ENCODE measurements at regions not wholly inside any gene's neighbourhood (a gene's known extent, or its start where the extent isn't known, plus 50 kb on each side); places are given as distances from the start of the nearest gene placed in this dataset.
A peak's percentile ranks its signal among the peaks of the same experiment; 100 is the strongest.

DNA sequence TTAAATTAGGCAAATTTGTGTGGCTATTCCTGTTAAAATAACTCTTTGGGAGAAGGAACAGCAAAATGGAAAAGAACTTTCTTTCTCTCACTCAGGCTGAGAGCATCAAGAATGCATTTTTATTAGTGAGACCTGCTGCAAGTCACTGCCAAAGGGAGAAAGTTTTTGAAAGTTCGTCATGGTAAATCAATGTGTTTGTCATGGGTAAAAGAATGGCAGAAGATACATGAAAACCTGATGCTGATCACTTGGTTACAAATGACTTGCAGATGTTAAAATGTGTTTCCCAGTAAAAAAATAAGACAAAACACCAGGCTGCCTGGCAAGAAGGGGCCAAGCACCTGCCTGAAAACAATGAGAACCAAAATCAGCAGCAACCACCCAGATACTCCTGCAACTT lies 484.7 kb upstream of the NRP1 start:
- DNase-seq (ENCODE audit: low spot score) (no peak), FAIRE-seq (no peak)

DNA sequence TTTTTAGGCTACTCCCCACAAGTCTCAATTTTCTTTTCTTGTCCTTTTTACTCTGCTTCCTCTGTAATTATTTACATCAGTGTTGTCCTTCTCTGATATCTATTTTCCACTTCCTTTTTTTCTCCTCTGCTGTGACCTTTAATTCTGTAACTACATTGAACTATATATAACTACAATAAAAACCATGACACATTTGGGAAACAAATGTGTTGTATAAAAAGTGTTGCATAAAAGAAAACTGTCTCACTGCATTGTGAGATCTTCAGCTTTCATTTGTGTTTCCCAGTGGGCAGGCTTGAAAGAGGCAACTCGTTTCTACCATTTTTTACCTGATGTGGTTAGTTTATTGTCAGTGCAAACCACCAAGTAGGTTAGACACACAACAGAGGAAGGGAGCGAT lies 483.9 kb upstream of the NRP1 start:
- DNase-seq (ENCODE audit: low spot score) (no peak), FAIRE-seq (no peak)

DNA sequence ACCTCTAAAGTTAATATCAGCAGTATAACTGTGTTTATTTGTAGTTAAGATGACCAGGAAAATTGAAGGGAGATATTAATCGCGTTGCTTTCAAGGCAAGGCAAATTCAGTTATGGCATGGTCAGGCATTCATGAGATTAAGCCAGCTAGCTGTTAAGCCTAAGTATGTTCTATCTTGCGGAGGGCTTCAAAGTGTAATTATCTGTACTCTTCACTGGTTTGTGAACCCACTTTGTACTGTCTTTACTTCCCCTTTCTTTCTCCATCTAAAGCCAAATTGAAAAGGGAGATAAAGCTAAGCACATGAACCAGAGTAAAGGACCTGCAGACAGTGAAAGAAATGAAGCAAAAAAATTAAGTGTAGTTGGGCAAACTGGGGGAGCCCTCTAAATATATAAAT lies 483.1 kb upstream of the NRP1 start:
- FAIRE-seq (no peak), DNase-seq (ENCODE audit: low spot score) (no peak)

DNA sequence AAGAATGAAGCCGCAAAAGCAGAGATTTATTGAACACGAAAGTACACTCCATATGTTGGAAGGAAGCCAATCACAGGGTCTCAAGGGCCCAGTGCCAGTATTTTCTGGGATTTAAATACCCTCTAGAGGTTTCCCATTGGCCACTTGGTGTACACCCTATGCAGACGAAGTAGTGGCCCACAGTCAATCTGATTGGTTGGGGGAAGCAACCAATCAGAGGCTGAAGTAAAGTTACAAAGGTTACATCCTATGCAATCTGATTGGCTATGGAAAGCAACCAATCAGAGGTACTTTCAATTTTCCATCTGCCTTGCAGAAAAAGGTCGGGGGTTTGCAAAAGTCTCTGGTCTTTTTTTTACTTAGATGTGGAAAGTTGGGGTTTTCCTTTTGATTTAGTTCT lies 481.3 kb upstream of the NRP1 start:
- DNase-seq (ENCODE audit: low spot score) (no peak), FAIRE-seq (no peak)

DNA sequence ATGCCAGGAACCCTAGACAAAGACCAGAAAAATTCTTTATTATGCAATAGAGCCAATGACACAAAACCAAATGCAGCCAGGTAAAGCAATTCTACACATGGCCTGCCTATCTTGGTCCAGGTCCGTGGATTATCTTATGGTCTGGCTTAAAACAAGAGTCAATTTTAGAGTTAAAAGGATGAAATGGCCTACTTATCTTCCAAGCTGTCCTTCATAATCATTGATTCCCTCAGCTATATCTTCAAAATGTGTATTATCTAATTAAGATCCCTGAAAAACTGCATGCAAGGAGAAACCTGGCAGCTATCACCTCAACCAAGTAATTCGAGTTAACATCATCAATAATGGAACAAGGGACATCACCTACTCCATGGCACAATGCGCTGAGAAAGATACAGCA lies 479.4 kb upstream of the NRP1 start:
- DNase-seq (ENCODE audit: low spot score) (no peak), FAIRE-seq (no peak)

DNA sequence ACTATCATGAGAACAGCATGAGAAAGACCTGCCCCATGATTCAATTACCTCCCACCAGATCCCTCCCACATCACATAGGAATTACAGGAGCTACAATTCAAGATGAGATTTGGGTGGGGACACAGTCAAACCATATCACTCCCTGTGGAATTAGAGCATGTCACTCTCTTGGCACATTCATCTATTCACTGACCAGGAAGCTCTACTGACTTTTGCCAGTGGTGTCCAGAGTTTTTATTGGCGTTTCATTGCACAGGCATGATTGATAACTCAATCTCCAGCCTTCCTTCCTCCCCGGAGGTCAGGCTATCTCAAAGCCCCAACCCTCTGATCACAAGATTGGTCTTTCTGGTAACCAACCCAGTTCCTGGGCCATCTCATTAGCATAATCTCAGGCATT lies 478.9 kb upstream of the NRP1 start:
- FAIRE-seq (no peak), DNase-seq (ENCODE audit: low spot score) (no peak)

DNA sequence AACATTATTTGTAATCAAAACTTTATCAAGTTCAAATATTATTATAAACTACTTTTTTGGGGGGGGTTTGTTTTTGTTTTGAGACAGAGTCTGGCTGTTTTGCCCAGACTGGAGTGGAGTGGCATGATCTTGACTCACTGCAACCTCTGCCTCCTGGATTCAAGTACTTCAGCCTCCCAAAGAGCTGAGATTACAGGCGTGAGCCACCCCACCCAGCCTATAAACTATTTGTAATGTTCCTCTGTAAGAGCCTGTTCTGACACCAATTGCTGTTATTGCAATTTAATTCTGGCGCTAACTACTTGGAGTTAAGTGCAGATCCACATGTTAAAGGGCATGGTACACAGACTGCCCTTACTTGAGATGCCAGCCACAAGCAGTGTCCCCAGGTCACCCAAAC lies 478.1 kb upstream of the NRP1 start:
- DNase-seq (ENCODE audit: low spot score) = no peak
- FAIRE-seq = no peak

DNA sequence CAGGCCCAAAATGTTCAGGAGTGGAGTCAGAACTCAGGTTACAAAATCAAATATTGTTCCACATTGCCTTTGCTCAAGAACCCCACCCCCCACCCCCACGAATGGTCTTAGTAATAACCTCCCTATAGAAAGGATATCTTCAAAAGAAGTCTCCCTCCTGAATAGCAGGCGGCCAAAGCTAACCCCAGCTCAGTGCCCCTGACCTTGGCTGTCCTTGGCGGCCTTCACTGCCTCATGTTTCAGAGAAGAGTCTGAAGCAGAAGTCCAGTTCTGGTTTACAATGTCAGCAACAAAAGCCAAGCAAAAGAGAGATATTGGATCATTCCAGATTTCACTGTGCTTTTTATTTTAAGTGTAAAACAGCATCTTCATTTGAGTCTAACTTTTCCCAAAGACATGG lies 476.5 kb upstream of the NRP1 start:
- FAIRE-seq = no peak
- DNase-seq (ENCODE audit: low spot score) = no peak

DNA sequence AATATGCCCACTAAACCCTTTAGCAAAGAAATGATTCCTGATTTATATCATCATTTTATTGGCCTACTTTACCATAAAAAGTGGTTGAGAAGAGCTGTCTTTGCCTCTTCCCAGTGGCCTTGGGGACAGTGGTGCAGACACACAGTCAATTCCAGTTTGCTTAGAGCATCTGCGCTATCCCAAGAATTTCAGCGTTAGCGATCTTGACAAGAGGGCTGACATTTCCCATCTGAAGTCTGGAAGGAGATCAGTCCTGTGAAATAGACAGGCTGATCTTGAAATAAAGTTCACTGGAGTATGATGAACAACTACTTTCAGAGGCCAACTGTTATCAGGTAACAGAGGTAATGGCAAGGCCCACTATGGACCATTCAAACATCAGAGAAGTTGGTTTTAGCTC lies 475.3 kb upstream of the NRP1 start:
- no peak for FAIRE-seq
- no peak for DNase-seq (ENCODE audit: low spot score)

DNA sequence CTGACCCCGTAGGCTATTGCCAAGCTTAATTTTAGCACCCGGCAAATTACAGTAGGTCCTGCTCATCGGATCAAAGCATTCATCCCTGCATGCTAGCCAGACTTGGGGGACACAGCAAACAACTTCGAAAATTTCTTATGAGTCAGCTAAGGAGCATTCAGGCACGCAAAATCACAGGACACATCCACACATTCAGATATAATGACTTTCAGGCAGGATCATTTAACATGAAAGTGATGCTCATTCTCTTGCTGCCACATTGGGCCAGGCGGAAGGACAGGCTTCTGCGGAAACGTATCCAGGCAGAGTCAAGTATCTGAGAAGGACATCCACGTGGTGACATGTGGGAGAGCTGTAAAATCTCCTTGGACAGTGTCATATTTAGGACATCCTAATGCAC lies 474.0 kb upstream of the NRP1 start:
- FAIRE-seq (peak; percentile 49), DNase-seq (ENCODE audit: low spot score) (peak; percentile 67)

DNA sequence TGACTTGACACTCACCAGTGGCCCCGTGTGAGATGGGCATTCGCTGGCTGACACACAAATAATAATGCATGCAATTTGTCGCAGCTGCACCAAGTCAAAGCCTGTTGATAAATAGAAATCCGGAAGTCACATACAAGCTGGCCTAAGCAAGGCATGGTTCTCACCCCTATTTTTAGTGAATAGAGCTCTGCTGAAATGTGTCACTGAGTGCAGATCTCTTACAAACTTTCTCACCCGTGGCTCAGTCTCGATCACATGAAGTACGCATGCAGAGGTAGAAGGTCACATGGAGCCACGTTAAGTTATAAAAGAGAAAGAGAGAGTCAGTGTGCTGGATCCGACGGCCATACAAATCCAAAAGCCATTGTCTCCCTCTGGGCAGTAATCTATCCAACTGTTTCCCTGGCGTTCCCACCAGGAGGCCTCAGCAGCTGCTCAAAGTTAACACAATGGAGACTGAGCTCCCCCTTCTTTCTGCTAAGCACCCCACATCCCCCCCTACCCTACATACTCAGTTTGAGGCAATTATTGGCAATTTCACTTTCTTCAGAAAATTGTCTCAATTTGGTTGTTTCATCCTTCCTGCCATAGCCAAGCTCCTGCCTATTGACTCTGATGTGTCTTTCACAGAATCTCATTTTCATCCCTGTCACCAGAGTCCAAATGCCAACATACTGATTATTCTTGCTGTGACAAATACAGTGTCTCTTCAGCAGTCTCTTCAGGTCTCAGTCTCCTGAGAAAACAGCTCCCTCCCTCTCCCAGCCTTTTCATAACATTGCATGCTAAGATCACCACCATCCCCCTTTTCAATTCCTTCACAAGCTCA lies 473.3 kb upstream of the NRP1 start:
- no peak for DNase-seq (ENCODE audit: low spot score)
- FAIRE-seq = no peak

DNA sequence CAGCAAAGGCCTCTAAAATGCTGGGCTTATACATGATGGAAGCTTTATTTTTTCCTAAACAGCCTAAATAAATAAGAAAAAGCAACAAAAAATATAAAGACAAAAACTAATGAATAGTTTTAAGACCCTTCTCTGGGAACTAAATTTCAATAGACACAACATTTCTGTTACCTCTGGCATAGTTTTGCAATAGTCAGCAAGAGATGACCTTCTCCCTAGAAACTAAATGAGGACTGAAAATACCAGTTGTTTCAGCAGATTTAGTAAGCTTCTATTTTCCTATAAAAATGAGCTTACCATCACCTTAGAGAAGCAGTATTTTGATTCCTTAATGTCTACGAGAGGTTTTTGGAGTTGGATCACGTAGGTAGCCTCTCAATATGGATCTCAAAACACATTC lies 471.4 kb upstream of the NRP1 start:
- FAIRE-seq = no peak

DNA sequence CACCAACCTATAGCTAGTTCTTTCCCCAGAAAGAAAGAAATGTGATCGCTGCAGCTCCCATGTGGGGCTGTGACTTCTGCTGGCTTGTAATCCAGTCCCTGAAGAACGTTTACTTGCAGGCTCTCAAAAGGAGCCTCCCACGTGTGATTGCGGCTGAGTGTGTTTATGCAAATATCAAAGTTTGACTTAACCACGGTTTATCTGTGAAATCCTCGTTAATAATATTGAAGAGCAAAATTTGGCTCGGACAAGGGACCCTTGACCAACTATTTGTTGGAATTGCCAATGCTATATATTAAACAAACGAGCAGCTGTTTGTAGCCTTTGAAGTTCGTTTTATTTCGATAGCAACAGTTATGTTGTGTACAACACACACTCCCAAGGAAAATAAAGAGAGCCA lies 470.1 kb upstream of the NRP1 start:
- DNase-seq (ENCODE audit: low spot score) = no peak
- FAIRE-seq = no peak

More for the DNA sequence above, 471.4 kb upstream of the NRP1 start:
- no peak for DNase-seq (ENCODE audit: low spot score)

DNA sequence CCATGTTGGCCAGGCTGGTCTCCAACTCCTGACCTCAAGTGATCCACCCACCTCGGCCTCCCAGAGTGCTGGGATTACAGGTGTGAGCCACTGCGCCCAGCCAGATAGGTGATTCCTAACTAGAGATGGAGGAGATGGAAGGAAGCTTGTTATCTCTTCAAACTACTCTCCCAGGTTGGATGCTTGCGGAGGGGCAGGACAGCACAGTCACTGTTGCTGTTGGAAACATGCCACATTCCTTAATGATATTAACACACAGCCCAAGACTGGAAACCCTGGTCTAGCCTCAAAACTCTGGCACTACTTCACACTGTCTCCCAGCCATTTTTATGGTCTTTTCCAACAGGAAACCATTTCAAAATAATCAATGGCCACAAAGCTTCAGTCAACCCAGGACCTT lies 468.8 kb upstream of the NRP1 start:
- DNase-seq (ENCODE audit: low spot score) (peak; percentile 94), FAIRE-seq (peak; percentile 94)

DNA sequence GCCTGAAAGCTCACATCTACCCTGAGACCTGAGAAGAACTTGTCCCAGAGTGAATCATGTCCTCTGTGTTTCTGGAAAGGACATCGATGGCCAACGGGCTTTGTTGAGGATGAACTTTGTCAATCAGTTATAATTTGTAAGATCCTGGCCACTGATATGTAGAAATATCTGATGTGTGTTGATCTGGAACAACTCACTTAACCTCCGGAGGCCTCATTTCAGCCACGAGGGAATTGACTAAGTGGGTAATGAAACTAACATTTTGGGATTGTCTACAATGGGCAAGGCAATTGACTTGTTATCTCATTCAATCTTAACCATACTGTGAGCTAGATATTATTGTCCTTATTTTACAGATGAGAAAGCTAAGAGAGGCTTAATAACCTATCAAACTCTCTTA lies 468.1 kb upstream of the NRP1 start:
- DNase-seq (ENCODE audit: low spot score) (peak; percentile 22), FAIRE-seq (peak; percentile 65)

DNA sequence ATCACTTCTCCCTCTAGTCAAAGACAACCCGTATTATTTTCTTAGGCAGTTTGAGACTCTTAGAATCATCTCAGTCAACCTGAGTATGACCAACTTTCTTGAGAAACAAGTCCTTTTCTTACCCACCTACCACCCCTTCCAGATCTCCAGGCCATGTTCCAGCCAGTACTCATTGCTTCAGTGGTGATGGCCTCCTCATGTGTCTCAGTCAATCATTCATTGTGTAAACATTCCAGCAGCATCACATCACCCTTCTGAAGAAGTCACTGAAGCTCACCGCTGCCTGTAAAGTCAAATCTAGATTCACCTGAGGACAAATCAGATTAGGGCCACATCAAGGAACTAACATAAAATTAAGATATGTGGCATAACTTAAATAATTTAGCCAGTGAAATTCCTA lies 467.2 kb upstream of the NRP1 start:
- FAIRE-seq (peak; percentile 99), DNase-seq (ENCODE audit: low spot score) (peak; percentile 96)

DNA sequence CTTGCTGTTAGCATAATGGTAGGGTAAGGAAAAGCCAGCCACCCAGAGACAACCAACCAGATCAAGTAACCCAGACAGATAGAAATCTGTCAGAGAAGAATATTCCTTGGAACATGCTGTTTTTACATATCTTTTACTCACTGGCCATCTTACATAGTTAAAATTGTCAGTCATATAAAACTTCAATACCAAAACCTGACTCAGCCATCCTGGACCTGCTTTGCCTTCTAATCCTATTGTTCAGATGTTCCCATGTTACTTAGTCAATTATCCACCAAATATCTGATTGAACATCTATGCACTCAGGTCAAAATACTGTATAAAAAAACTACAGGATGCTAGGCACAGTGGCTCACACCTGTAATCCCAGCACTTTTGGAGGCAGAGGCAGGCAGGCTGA lies 466.5 kb upstream of the NRP1 start:
- FAIRE-seq (peak; percentile 59), DNase-seq (ENCODE audit: low spot score) (peak; percentile 24)

DNA sequence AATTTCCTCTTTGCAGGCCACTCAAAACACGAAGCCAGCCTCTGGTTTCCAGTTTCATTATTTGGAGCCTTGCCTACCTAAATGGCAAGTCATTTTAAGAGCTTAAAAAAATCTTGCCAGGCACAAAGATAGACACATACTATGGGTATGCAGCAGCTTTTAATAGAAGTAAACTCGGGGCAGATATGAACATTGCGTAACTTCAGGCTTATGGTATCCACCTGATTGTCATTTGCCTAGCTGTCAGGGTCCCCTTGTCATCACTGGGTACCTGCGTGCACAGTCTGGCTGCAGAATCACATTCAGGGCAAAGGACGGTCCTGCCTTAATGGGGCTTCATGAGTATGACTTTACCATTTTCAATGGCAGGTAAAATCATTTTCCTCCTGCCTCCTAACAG lies 466.1 kb upstream of the NRP1 start:
- no peak for FAIRE-seq
- no peak for DNase-seq (ENCODE audit: low spot score)

DNA sequence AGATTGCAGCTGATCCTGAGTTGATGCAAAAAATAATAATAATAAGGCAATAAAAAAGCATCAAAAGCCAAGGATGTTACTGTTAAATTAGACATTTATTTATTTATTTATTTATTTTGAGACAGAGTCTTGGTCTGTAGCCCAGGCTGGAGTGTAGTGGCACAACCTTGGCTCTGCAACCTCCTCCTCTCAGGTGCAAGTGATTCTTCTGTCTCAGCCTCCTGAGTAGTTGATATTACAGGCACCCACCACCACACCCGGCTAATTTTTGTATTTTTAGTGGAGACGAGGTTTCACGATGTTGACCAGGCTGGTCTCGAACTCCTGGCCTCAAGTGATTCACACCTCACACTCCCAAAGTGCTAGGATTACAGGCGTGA lies 465.5 kb upstream of the NRP1 start:
- FAIRE-seq = no peak
- no peak for DNase-seq (ENCODE audit: low spot score)

DNA sequence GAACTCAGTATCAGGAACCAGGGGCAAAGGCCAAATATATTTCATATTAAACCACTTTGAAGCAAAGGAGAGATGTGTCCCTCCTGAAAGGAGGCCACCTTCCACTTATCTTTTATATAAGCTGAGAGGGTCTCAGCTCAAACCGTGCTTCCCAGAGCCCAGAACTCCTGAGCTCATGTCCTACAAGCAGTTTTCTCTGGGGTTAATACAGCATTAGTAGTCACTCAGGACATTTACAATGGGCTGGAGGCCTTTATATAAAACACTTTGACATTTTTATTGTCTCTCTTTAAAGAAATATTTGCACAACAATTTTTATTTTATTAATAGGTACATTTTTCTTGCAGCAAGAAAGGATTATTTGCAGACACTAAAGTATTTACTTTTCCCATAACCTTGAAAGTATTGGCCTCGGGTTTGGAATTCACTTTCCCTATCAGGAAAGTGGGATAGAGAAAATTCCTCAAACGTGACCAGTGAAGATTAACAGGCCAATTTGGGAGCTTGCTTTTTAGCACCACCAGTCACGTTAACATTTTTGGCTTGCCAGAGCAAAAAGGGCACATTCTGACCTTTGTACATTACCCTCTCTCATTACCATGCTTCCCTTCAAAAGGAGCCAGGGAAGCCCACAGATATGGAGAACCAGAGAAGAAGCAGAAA lies 464.9 kb upstream of the NRP1 start:
- DNase-seq (ENCODE audit: low spot score) (peak; percentile 29), FAIRE-seq (peak; percentile 93)

DNA sequence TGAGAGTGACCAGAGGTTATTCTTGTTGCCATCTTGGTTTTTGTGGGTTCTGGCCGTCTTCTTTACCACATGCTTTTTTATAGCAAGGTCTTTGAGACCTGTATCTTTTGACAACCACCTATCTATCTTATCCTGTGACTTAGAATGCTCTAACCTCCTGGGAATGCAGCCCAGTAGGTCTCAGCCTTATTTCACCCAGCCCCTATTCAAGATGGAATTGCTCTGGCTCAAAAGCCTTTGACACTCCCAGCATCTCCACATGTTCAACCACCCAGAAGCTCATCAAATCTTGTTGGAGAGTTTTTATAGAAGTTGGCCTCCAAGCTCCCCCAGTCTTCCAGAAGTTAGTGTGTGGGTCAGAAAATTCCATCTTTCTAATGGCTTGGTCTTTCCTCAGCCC lies 464.3 kb upstream of the NRP1 start:
- DNase-seq (ENCODE audit: low spot score) = no peak
- no peak for FAIRE-seq

DNA sequence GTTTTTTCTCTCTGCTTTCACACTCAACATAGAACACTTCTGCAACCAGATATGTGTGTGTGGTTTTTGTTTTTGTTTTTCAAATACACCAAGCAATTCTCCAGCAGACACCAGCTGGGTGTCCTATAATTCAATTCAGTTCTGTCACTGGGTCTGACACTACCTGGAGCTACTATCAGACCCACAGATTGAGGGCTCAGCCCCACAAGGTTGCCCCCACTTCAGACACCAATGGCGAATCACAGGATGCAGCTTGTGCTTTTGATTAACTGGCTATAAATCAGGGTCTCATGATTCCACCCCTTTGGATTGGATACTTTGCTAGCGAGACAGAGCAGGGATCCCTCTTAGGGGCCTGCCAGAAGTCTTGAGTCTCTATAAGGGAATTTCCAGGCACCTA lies 462.2 kb upstream of the NRP1 start:
- DNase-seq (ENCODE audit: low spot score) (no peak), FAIRE-seq (no peak)

DNA sequence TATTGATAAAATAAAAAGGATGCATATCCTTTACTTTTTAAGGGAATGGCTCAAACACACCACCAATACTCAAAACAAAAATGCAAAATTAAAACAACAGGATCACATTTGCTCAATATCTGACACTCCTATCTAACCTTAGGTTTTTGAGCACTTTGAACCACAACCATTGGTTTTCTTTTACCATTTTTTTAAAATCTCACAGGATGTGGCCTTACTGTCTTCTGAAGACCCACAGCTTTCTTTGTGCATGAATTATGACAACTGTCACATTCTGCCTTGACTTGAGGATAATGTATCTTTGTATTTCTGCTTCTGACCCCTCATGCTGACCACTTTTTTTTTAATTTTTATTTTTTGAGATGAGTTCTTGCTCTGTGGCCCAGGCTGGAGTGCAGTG lies 461.1 kb upstream of the NRP1 start:
- no peak for FAIRE-seq
- DNase-seq (ENCODE audit: low spot score) = no peak

Data from RCC 7860 (cell line).